H1 (cell line): ENCODE measurements at regions not wholly inside any gene's neighbourhood (a gene's known extent, or its start where the extent isn't known, plus 50 kb on each side); places are given as distances from the start of the nearest gene placed in this dataset.

Source experiments
- BCL11A ChIP-seq, 2 experiments: IDR thresholded peaks; one replicate each; pipeline ENCODE4 v1.6.1; 2011; ENCODE audit warnings: low read depth in 2 of 2, low read length in 2 of 2, mild to moderate bottlenecking in 2 of 2
- CHD7 ChIP-seq: fragments of 300-600 bp; sonication (generic); IDR thresholded peaks from 2 replicates; pipeline ENCODE4 v1.7.1; 2012; ENCODE audit warnings: low read length, moderate library complexity, mild to moderate bottlenecking, inconsistent platforms; ENCODE audit not compliant: insufficient replicate concordance
- CTCF ChIP-seq, 3 experiments: IDR thresholded peaks; 1 replicate in 2 of 3; 2 replicates in 1 of 3; pipeline versions ENCODE4 v1.5.1 to v1.6.1; 2011; ENCODE audit warnings: low read length in 3 of 3, mild to moderate bottlenecking in 3 of 3, inconsistent platforms in 2 of 3, low read depth in 1 of 3, moderate library complexity in 1 of 3; ENCODE audit not compliant: insufficient read depth in 1 of 3; ENCODE audit errors: control extremely low read depth in 1 of 3
- EP300 ChIP-seq, 2 experiments: IDR thresholded peaks; 1 replicate in 1 of 2; 2 replicates in 1 of 2; pipeline ENCODE4 v1.6.1; 2011 to 2012; ENCODE audit warnings: low read depth in 2 of 2, low read length in 2 of 2, mild to moderate bottlenecking in 2 of 2, borderline replicate concordance in 1 of 2, inconsistent platforms in 1 of 2, moderate library complexity in 1 of 2
- GABPA ChIP-seq: IDR thresholded peaks from 2 replicates; pipeline ENCODE4 v1.6.1; 2011; ENCODE audit warnings: mild to moderate bottlenecking, low read length, moderate library complexity, borderline replicate concordance; ENCODE audit not compliant: insufficient read depth
- JUND ChIP-seq: IDR thresholded peaks from 2 replicates; pipeline ENCODE4 v1.6.1; 2011; ENCODE audit warnings: mild to moderate bottlenecking, improper control_type of control experiment, low read length
- POLR2A ChIP-seq, 2 experiments: IDR thresholded peaks; 1 replicate in 1 of 2; 2 replicates in 1 of 2; pipeline ENCODE4 v1.6.1; 2011; ENCODE audit warnings: low read depth in 2 of 2, low read length in 2 of 2, mild to moderate bottlenecking in 2 of 2; ENCODE audit errors: control extremely low read depth in 1 of 2
- POLR2AphosphoS5 ChIP-seq: IDR thresholded peaks from 2 replicates; pipeline ENCODE4 v1.6.1; 2011; ENCODE audit warnings: low read depth, low read length
- SP1 ChIP-seq: IDR thresholded peaks from 2 replicates; pipeline ENCODE4 v1.6.1; 2011; ENCODE audit warnings: low read depth, low read length
- USF2 ChIP-seq: IDR thresholded peaks from 2 replicates; pipeline ENCODE4 v1.6.1; 2011; ENCODE audit warnings: low read length, improper control_type of control experiment

- TF ChIP-seq CTCF (IDR thresholded peaks at IDR 0.05; ENCODE audit: control extremely low read depth in 1 of 3, insufficient read depth in 1 of 3, low read depth in 1 of 3, low read length in 3 of 3) (no peak), USF2 (no peak), CHD7 (no peak), POLR2AphosphoS5 (no peak), BCL11A (IDR thresholded peaks at IDR 0.05; ENCODE audit: low read depth in 2 of 2, low read length in 2 of 2) (no peak), SP1 (no peak), POLR2A (IDR thresholded peaks at IDR 0.05; ENCODE audit: control extremely low read depth in 1 of 2, low read depth in 2 of 2, low read length in 2 of 2) (no peak), JUND (no peak), EP300 (IDR thresholded peaks at IDR 0.05; ENCODE audit: borderline replicate concordance in 1 of 2, low read depth in 2 of 2, low read length in 2 of 2) (no peak), GABPA (no peak)
Observed at GRCh38 chr6:156552849-156553248, 224.3 kb upstream of the ARID1B start.
